K562 (cell line): ENCODE measurements at regions not wholly inside any gene's neighbourhood (a gene's known extent, or its start where the extent isn't known, plus 50 kb on each side); places are given as distances from the start of the nearest gene placed in this dataset.

Experiments
- AFF1 ChIP-seq, 2 experiments: fragments of 450-650 bp; IDR thresholded peaks; 2 replicates each; pipeline ENCODE4 v1.6.1; 2018; ENCODE audit warnings: mild to moderate bottlenecking in 2 of 2, low read depth in 1 of 2; ENCODE audit not compliant: partially characterized antibody in 2 of 2
- CBFA2T2 ChIP-seq: fragments of 450-650 bp; conservative IDR thresholded peaks from 2 replicates; pipeline ENCODE4 v1.6.1; 2017; ENCODE audit warnings: mild to moderate bottlenecking
- CXXC5 ChIP-seq: fragments of 250-450 bp; sonication (Bioruptor Pico); IDR thresholded peaks from 2 replicates; pipeline ENCODE4 v1.8.0; 2022; ENCODE audit warnings: inconsistent platforms, mild to moderate bottlenecking, moderate library complexity
- DMBX1 ChIP-seq: fragments of 250-450 bp; sonication (Bioruptor Pico); IDR thresholded peaks from 2 replicates; pipeline ENCODE4 v1.8.0; 2022; ENCODE audit warnings: inconsistent platforms, mild to moderate bottlenecking, moderate library complexity, borderline replicate concordance
- EGR1 ChIP-seq: fragments of 450-650 bp; conservative IDR thresholded peaks from 2 replicates; pipeline ENCODE4 v1.6.1; 2017; ENCODE audit warnings: mild to moderate bottlenecking
- ELF4 ChIP-seq: fragments of 450-650 bp; formaldehyde crosslinking; IDR thresholded peaks from 2 replicates; pipeline ENCODE4 v1.4.0; 2022; ENCODE audit warnings: missing genetic modification characterization
- GABPB1 ChIP-seq: sonication (generic); formaldehyde crosslinking; IDR thresholded peaks from 2 replicates; pipeline ENCODE4 v1.8.0; 2022; ENCODE audit warnings: mild to moderate bottlenecking, missing genetic modification reagents
- GATAD2A ChIP-seq: fragments of 450-650 bp; IDR thresholded peaks from 2 replicates; pipeline ENCODE4 v1.6.1; 2017
- HES1 ChIP-seq: fragments of 450-650 bp; IDR thresholded peaks from 2 replicates; pipeline ENCODE4 v1.6.1; 2016; ENCODE audit warnings: low read depth, mild to moderate bottlenecking, moderate library complexity
- HEY1 ChIP-seq: fragments of 250-450 bp; sonication (Bioruptor Pico); IDR thresholded peaks from 2 replicates; pipeline ENCODE4 v1.5.0; 2020; ENCODE audit warnings: mild to moderate bottlenecking, moderate library complexity, borderline replicate concordance
- MTF1 ChIP-seq: fragments of 250-450 bp; sonication (Bioruptor Pico); IDR thresholded peaks from 2 replicates; pipeline ENCODE4 v1.9.0; 2021; ENCODE audit warnings: moderate library complexity, mild to moderate bottlenecking, inconsistent platforms, borderline replicate concordance
- NFE2 ChIP-seq: IDR thresholded peaks from 2 replicates; pipeline ENCODE4 v1.6.1; 2014; ENCODE audit warnings: antibody characterized with exemption, low read depth
- NR2C1 ChIP-seq, 2 experiments: fragments of 450-650 bp; IDR thresholded peaks; 2 replicates each; pipeline ENCODE4 v1.6.1; 2017; ENCODE audit warnings: mild to moderate bottlenecking in 2 of 2, antibody characterized with exemption in 1 of 2, inconsistent platforms in 1 of 2, missing compliant biosample characterization in 1 of 2, missing genetic modification characterization in 1 of 2
- NUFIP1 ChIP-seq: fragments of 450-650 bp; IDR thresholded peaks from 2 replicates; pipeline ENCODE4 v1.6.1; 2018; ENCODE audit not compliant: partially characterized antibody
- RCOR1 ChIP-seq, 2 experiments: IDR thresholded peaks; 2 replicates each; pipeline ENCODE4 v1.6.1; 2012; ENCODE audit warnings: low read depth in 2 of 2, low read length in 2 of 2, borderline replicate concordance in 1 of 2, improper control_type of control experiment in 1 of 2
- SMARCE1 ChIP-seq: fragments of 450-650 bp; IDR thresholded peaks from 2 replicates; pipeline ENCODE4 v1.7.1; 2016; ENCODE audit warnings: mild to moderate bottlenecking
- TBL1XR1 ChIP-seq, 2 experiments: IDR thresholded peaks; 2 replicates each; pipeline ENCODE4 v1.6.1; 2012; ENCODE audit warnings: improper control_type of control experiment in 2 of 2, low read length in 2 of 2, mild to moderate bottlenecking in 1 of 2
- XRCC5 ChIP-seq: fragments of 200-400 bp; formaldehyde crosslinking; IDR thresholded peaks from 2 replicates; pipeline ENCODE4 v1.6.1; 2017; ENCODE audit warnings: low read depth, mild to moderate bottlenecking, low read length
- ZBTB33 ChIP-seq: sonication (generic); formaldehyde crosslinking; IDR thresholded peaks from 2 replicates; pipeline ENCODE4 v1.8.1; 2023; ENCODE audit warnings: mild to moderate bottlenecking, missing genetic modification reagents
- ZFP36 ChIP-seq: fragments of 150-350 bp; IDR thresholded peaks from 2 replicates; pipeline ENCODE4 v1.6.1; 2018; ENCODE audit warnings: low read length, low read depth; ENCODE audit not compliant: partially characterized antibody
- ZKSCAN3 ChIP-seq: fragments of 250-450 bp; sonication (Bioruptor Pico); IDR thresholded peaks from 2 replicates; pipeline ENCODE4 v1.4.0; 2020
- ZNF695 ChIP-seq: fragments of 450-650 bp; formaldehyde crosslinking; IDR thresholded peaks from 2 replicates; pipeline ENCODE4 v1.4.0; 2020; ENCODE audit warnings: mild to moderate bottlenecking, moderate library complexity
- ZNF696 ChIP-seq: fragments of 250-450 bp; sonication (Bioruptor Pico); conservative IDR thresholded peaks from 2 replicates; pipeline ENCODE4 v1.4.0; 2020; ENCODE audit warnings: mild to moderate bottlenecking, moderate library complexity

- TF ChIP-seq NR2C1 (IDR thresholded peaks at IDR 0.05), result no peak
- TF ChIP-seq NR2C1 (tag; IDR thresholded peaks at IDR 0.05), result 0 out of 2 replicates have a peak, but pooled peaks have one; percentile 23
- 0 out of 2 replicates have a peak, but pooled peaks have one; percentile 20 for TF ChIP-seq XRCC5
- TF ChIP-seq ELF4 (CRISPR knock-in tag), result no peak
- TF ChIP-seq ZBTB33 (CRISPR knock-in tag), result no peak
- TF ChIP-seq ZKSCAN3 (CRISPR knock-in tag), result no peak
- TF ChIP-seq GABPB1, result no peak
- peak; percentile 61 for TF ChIP-seq CBFA2T2
- peak; percentile 27; the same call in 1 of the 2 replicates for TF ChIP-seq CXXC5 (CRISPR knock-in tag)
- no peak for TF ChIP-seq ZFP36
- no peak for TF ChIP-seq HEY1 (CRISPR knock-in tag)
- TF ChIP-seq HES1, result no peak
- TF ChIP-seq MTF1 (CRISPR knock-in tag), result no peak
- TF ChIP-seq NFE2, result peak; percentile 25; the same call in 1 of the 2 replicates
- peak in 1 of 2 experiments; percentile 70; a peak in 1 of 4 replicates for TF ChIP-seq TBL1XR1 (IDR thresholded peaks at IDR 0.05; ENCODE audit: low read length in 2 of 2)
- TF ChIP-seq AFF1 (IDR thresholded peaks at IDR 0.05; ENCODE audit: low read depth in 1 of 2, partially characterized antibody in 2 of 2), result no peak
- no peak for TF ChIP-seq GATAD2A
- peak in 1 of 2 experiments; percentile 79; a peak in 3 of 4 replicates for TF ChIP-seq RCOR1 (IDR thresholded peaks at IDR 0.05; ENCODE audit: borderline replicate concordance in 1 of 2, low read depth in 2 of 2, low read length in 2 of 2)
- 0 out of 2 replicates have a peak, but pooled peaks have one; percentile 24 for TF ChIP-seq DMBX1 (CRISPR knock-in tag)
- TF ChIP-seq ZNF695 (CRISPR knock-in tag), result no peak
- TF ChIP-seq EGR1, result peak; percentile 71
- no peak for TF ChIP-seq NUFIP1
- no peak for TF ChIP-seq ZNF696 (CRISPR knock-in tag)
- peak; percentile 98 for TF ChIP-seq SMARCE1
Measured at GRCh38 chr6:112956696-112957535, 609.8 kb downstream of the RFPL4B start (continued).
